Muscle of leg (tissue), 3 donors: ENCODE measurements at regions not wholly inside any gene's neighbourhood (a gene's known extent, or its start where the extent isn't known, plus 50 kb on each side); places are given as distances from the start of the nearest gene placed in this dataset.
A peak's percentile ranks its signal among the peaks of the same experiment; 100 is the strongest.

Source experiments
- DNase-seq: peaks from one replicate; pipeline ENCODE4 v3.0.0; 2013
- H3K27ac ChIP-seq: one replicate; pipeline ENCODE4 v1.5.1; 2013; ENCODE audit warnings: mild to moderate bottlenecking, low read length, control low read depth
- H3K27me3 ChIP-seq: one replicate; pipeline ENCODE4 v1.6.1; 2013; ENCODE audit warnings: low read length; ENCODE audit not compliant: control insufficient read depth, insufficient read depth
- H3K36me3 ChIP-seq: one replicate; pipeline ENCODE4 v1.6.1; 2013; ENCODE audit warnings: low read length; ENCODE audit not compliant: control insufficient read depth, insufficient read depth
- H3K4me1 ChIP-seq: one replicate; pipeline ENCODE4 v1.6.1; 2013; ENCODE audit warnings: low read length; ENCODE audit not compliant: control insufficient read depth, insufficient read depth
- H3K4me3 ChIP-seq: one replicate; pipeline ENCODE4 v1.5.1; 2013; ENCODE audit warnings: low read length, control low read depth
- H3K9me3 ChIP-seq: replicated peaks from 2 replicates; pipeline ENCODE4 v1.6.1; 2013; ENCODE audit warnings: low read depth, low read length; ENCODE audit not compliant: control insufficient read depth
- WGBS: methylation state at CpG from one replicate; pipeline ENCODE4 v1.1.5; 2013; ENCODE audit warnings: missing lambda C conversion rate; ENCODE audit not compliant: insufficient coverage; 5-methylcytosine and 5-hydroxymethylcytosine counted together

GRCh38 chr10:84991301-84991700 is 662.9 kb downstream of the CCSER2 start:
- Histone ChIP-seq H3K27ac (no peak overlapping the region), H3K36me3 (no peaks in the 10 kb centered on the region), H3K4me1 (no peaks in the 10 kb centered on the region), H3K4me3 (no peak overlapping the region), H3K9me3 (no peaks in the 10 kb centered on the region), H3K27me3 (no peaks in the 10 kb centered on the region)
- 88% methylated on average over 1 of the region's 2 CpGs for WGBS
- DNase-seq, result peak; percentile 33

- no peak for DNase-seq
- Histone ChIP-seq H3K4me3 (no peak overlapping the region), H3K9me3 (no peaks in the 10 kb centered on the region), H3K27ac (no peak overlapping the region), H3K27me3 (no peaks in the 10 kb centered on the region), H3K36me3 (no peaks in the 10 kb centered on the region), H3K4me1 (no peaks in the 10 kb centered on the region)
- 68% methylated on average over 4 of the region's 9 CpGs for WGBS
These were observed 665.1 kb downstream of the CCSER2 start for GRCh38 chr10:84993251-84994035.

- DNase-seq, result peak; percentile 32
- 42% methylated on average over 1 of the region's 1 CpG for WGBS
- H3K27ac ChIP-seq, result no peak overlapping the region
These were observed 666.3 kb downstream of the CCSER2 start for GRCh38 chr10:84994722-84995121.

DNA sequence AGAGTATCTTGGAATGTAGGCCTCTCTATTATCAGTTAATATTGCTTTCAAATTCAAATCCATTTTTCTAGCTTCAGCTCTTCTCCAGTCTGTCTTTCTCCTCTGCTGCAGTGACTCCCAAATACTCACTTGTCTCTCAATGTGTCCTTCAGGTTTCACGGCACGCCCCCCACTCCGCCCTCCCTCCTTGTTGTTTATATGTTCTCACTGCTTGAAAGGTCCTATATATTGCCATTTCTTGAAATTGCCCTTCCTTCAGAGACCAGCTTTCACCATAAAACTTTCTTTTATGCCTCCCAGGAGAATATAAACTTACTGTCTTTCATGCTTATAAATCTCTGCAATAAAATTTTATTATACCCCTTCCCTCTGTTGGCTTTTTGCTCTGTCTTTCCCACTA is 668.2 kb downstream of the CCSER2 start:
- 17% methylated on average over 3 of the region's 3 CpGs for WGBS

More at GRCh38 chr10:84994722-84995121, 666.3 kb downstream of the CCSER2 start:
- H3K9me3 ChIP-seq, result no peaks in the 10 kb centered on the region
- no peak overlapping the region for H3K4me3 ChIP-seq
- no peaks in the 10 kb centered on the region for H3K36me3 ChIP-seq
- no peaks in the 10 kb centered on the region for H3K4me1 ChIP-seq
- H3K27me3 ChIP-seq, result no peaks in the 10 kb centered on the region

DNA sequence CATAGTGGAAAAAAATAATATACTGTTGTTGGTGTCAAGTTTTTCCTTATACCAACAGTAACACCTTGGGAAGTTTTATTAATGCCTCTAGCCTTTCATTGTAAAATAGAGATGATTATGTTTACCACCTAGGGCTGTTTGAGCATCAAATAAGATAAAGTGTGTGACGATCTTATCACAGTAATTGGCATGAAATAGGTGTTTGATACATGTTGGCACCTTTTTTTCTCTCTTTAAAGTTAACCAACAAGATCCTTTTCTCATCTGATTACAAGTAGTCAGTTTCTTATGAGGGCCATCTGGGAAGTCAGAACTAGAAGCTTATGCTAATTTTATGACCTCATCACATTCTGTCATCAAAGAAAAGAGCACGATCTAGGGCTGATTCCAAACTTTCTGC is 669.5 kb downstream of the CCSER2 start:
- no peaks in the 10 kb centered on the region for H3K27me3 ChIP-seq
- no peak for DNase-seq
- H3K4me3 ChIP-seq, result no peak overlapping the region
- no peaks in the 10 kb centered on the region for H3K36me3 ChIP-seq
- H3K4me1 ChIP-seq, result no peaks in the 10 kb centered on the region
- H3K9me3 ChIP-seq, result no peaks in the 10 kb centered on the region
- WGBS, result no CpG with 5 or more reads among the region's 2 CpGs
- no peak overlapping the region for H3K27ac ChIP-seq

More for the DNA sequence above, 668.2 kb downstream of the CCSER2 start:
- no peak overlapping the region for H3K4me3 ChIP-seq
- no peak overlapping the region for H3K27ac ChIP-seq
- no peaks in the 10 kb centered on the region for H3K36me3 ChIP-seq
- no peaks in the 10 kb centered on the region for H3K27me3 ChIP-seq
- no peaks in the 10 kb centered on the region for H3K9me3 ChIP-seq
- no peaks in the 10 kb centered on the region for H3K4me1 ChIP-seq
- DNase-seq, result no peak

DNA sequence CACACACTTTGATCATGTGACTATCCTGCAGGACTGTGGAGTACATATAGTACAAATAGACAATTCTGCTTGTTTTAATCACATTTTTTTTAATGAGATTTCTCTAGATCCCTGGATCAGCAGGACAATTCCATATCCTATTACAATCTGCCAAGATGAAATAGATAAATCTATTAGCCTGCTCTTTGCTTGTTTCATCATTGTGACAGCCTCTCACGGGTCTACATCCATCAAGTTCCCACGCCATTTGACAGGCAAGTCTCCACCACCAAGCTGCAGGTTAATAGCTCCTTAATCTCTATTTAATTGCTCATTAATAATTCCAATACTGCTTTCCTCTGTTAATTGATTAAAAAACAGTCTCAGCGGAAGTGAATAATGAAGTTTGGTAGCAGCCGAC is 671.5 kb downstream of the CCSER2 start:
- 70% methylated on average over 2 of the region's 4 CpGs for WGBS
- no peak for DNase-seq
- H3K27me3 ChIP-seq, result no peaks in the 10 kb centered on the region
- H3K9me3 ChIP-seq, result no peaks in the 10 kb centered on the region
- no peak overlapping the region for H3K4me3 ChIP-seq
- H3K4me1 ChIP-seq, result no peaks in the 10 kb centered on the region
- H3K36me3 ChIP-seq, result no peaks in the 10 kb centered on the region
- no peak overlapping the region for H3K27ac ChIP-seq

- Histone ChIP-seq H3K27ac (no peak overlapping the region), H3K9me3 (no peaks in the 10 kb centered on the region), H3K27me3 (no peaks in the 10 kb centered on the region), H3K36me3 (no peaks in the 10 kb centered on the region), H3K4me1 (no peaks in the 10 kb centered on the region), H3K4me3 (no peak overlapping the region)
- DNase-seq, result no peak
- no CpG with 5 or more reads among the region's 1 CpG for WGBS
These were observed 674.7 kb downstream of the CCSER2 start for GRCh38 chr10:85003083-85003482.

DNA sequence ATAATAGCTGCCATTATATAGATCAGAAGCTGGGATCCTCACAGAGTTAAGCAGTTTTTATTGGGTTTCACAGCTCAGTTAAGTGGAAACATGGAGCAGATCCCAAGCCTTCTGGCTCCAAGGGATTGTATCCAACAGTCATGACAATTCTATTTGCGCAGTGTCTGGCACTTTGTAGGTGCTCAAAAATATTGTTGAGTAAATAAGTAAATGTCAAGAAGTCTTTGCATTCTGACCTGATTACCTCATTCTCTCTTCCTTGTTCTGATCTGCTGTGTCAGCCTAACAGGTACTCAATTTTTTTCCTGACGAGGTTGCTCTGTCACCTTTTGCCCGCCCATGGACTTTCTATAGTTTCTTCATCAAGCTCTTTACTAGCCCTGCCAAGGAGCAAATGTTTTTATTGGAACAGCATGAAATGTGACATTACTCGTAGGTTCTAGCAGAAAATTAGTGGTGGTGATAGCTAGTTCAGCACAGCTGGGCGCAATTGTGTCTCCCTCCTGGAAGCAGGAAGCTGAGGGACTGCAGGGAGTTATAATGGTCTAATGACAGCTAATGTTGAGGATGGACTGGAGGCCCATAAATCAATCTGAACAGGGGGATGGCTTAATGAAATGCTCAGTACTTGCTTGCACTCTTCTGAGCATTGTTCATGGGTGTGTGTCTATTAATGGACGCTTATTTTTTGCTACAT is 680.2 kb downstream of the CCSER2 start:
- Histone ChIP-seq H3K36me3 (no peaks in the 10 kb centered on the region), H3K27me3 (no peaks in the 10 kb centered on the region), H3K4me3 (no peak overlapping the region), H3K27ac (no peak overlapping the region), H3K9me3 (no peaks in the 10 kb centered on the region), H3K4me1 (no peaks in the 10 kb centered on the region)
- DNase-seq, result peak; percentile 5
- WGBS, result 38% methylated on average over 2 of the region's 6 CpGs

- Histone ChIP-seq H3K27me3 (no peaks in the 10 kb centered on the region), H3K27ac (no peak overlapping the region), H3K4me3 (no peak overlapping the region), H3K9me3 (no peaks in the 10 kb centered on the region), H3K36me3 (no peaks in the 10 kb centered on the region), H3K4me1 (no peaks in the 10 kb centered on the region)
- no CpG with 5 or more reads among the region's 2 CpGs for WGBS
- no peak for DNase-seq
These were observed 683.9 kb downstream of the CCSER2 start for GRCh38 chr10:85012305-85012704.

DNA sequence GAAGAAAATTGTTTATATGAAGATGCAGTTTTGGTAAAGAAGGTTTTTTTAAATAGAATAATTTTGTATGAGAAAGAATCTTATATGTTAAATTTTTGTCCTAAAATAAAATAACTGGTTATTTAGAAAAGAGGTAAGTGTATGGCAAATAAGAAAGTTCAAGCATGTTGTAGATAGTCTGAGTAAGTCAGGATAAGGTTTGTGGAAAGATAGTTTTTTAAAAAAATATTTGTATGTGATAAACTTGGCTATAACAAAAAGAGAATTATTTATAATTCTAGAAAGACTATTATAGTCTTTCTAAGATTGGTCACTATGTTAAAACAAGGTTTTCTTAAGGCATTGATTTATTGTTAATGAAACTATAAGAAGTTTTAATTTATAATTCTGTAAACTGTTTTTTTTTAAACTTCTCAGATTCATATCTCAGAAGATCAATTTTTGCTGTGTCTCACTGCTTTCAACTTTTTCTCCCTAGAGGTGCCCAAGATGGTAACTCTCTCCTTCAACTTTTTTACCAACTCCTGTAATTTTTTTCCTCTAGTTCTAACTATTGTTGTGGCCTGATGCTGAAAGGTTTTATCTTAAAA is 698.6 kb downstream of the CCSER2 start:
- no peaks in the 10 kb centered on the region for H3K27me3 ChIP-seq
- DNase-seq, result no peak
- no peak overlapping the region for H3K27ac ChIP-seq
- peaks cover 13% of the 10 kb centered on the region for H3K9me3 ChIP-seq
- no peak overlapping the region for H3K4me3 ChIP-seq
- H3K36me3 ChIP-seq, result no peaks in the 10 kb centered on the region
- no peaks in the 10 kb centered on the region for H3K4me1 ChIP-seq
